K562 (cell line): ENCODE measurements at regions not wholly inside any gene's neighbourhood (a gene's known extent, or its start where the extent isn't known, plus 50 kb on each side); places are given as distances from the start of the nearest gene placed in this dataset.

ENCODE experiments used
- ATAC-seq: fragments of 200-7000 bp; cut with Tn5 transposase; 3 replicates; pipeline ENCODE4 v1.9.1; 2020; ENCODE audit warnings: moderate library complexity
- BruUV-seq: library from RNA; stranded (reverse); fragments of 400-500 nt; replicated peaks from 2 replicates; lab custom pipeline; 2021; lab: Mats Ljungman, UMichigan
- CTCF ChIA-PET: fragments of 300-600 bp; formaldehyde crosslinking; extraction: SDS; loops from one replicate; lab custom pipeline; 2021; ENCODE audit warnings: low intra/inter-chr PET ratio; lab: Yijun Ruan, JAX
- POLR2A ChIA-PET: fragments of 300-600, 350-650 bp; sonication (Branson Sonifier 250); formaldehyde crosslinking; extraction: SDS; loops from one replicate; lab custom pipeline; 2021; ENCODE audit warnings: antibody characterized with exemption, inconsistent platforms; lab: Yijun Ruan, JAX
- DNase-seq, 4 experiments: peaks; one replicate each; pipeline versions ENCODE4 v3.0.0 to v3.0.0-alpha.2; 2011 to 2018; ENCODE audit warnings: low spot score in 3 of 4, mixed read lengths in 3 of 4; ENCODE audit errors: extremely low read depth in 1 of 4
- FAIRE-seq: peaks from 2 replicates; lab custom pipeline; 2011; peaks lifted over from hg19 to GRCh38; lab: Jason Lieb, UNC
- H2AFZ ChIP-seq: 2 replicates; pipeline ENCODE4 v1.6.0; 2011; ENCODE audit warnings: low read depth, low read length, control low read depth, inconsistent platforms
- H3K27ac ChIP-seq: fragments of 200-600 bp; 3 replicates; pipeline ENCODE4 v1.8.0; 2011; ENCODE audit warnings: low read depth, mild to moderate bottlenecking, control low read depth, inconsistent platforms, low read length, moderate library complexity, mixed read lengths; ENCODE audit errors: extremely low read depth
- H3K27me3 ChIP-seq, 2 experiments: fragments of 300-600 bp in 1 of 2; 2 replicates in 1 of 2; 3 replicates in 1 of 2; pipeline versions ENCODE4 v1.6.0 to v1.8.0; 2011; ENCODE audit warnings: inconsistent platforms in 2 of 2, low read length in 2 of 2, mild to moderate bottlenecking in 1 of 2, mixed read lengths in 1 of 2, moderate library complexity in 1 of 2; ENCODE audit not compliant: control insufficient read depth in 2 of 2, insufficient read depth in 2 of 2
- H3K36me3 ChIP-seq: fragments of 300-600 bp; 3 replicates; pipeline ENCODE4 v1.8.0; 2011; ENCODE audit warnings: mild to moderate bottlenecking, low read length, inconsistent platforms; ENCODE audit not compliant: control insufficient read depth, insufficient read depth
- H3K4me1 ChIP-seq, 2 experiments: fragments of 200-600 bp in 1 of 2; replicated peaks in 1 of 2; 2 replicates in 1 of 2; 3 replicates in 1 of 2; pipeline versions ENCODE4 v1.5.1 to v1.8.0; 2011; ENCODE audit warnings: inconsistent platforms in 2 of 2, low read length in 2 of 2, mild to moderate bottlenecking in 1 of 2, mixed read lengths in 1 of 2, moderate library complexity in 1 of 2; ENCODE audit not compliant: control insufficient read depth in 2 of 2, insufficient read depth in 2 of 2
- H3K4me2 ChIP-seq: 2 replicates; pipeline ENCODE4 v1.6.1; 2011; ENCODE audit warnings: low read length, control low read depth, inconsistent platforms, mixed read lengths; ENCODE audit not compliant: insufficient read depth
- H3K4me3 ChIP-seq: fragments of 200-600 bp; sonication (generic), shearing (Covaris generic); 2 replicates; pipeline ENCODE4 v1.5.1; 2016; ENCODE audit warnings: control low read depth, inconsistent platforms
- H3K79me2 ChIP-seq: fragments of 200-600 bp; 3 replicates; pipeline ENCODE4 v1.8.0; 2011; ENCODE audit warnings: low read length, inconsistent platforms; ENCODE audit not compliant: control insufficient read depth, insufficient read depth
- H3K9ac ChIP-seq, 2 experiments: 2 replicates each; pipeline versions ENCODE4 v1.6.0 to v1.6.1; 2011; ENCODE audit warnings: low read depth in 2 of 2, low read length in 2 of 2, control low read depth in 1 of 2, inconsistent platforms in 1 of 2, mild to moderate bottlenecking in 1 of 2, mixed read lengths in 1 of 2; ENCODE audit not compliant: insufficient read depth in 1 of 2
- H3K9me1 ChIP-seq: one replicate; pipeline ENCODE4 v1.6.0; 2011; ENCODE audit warnings: inconsistent platforms, mild to moderate bottlenecking, low read length, moderate library complexity; ENCODE audit not compliant: control insufficient read depth, insufficient read depth
- H3K9me3 ChIP-seq: replicated peaks from 2 replicates; pipeline ENCODE4 v1.5.1; 2011; ENCODE audit warnings: low read depth, low read length, inconsistent platforms; ENCODE audit not compliant: control insufficient read depth, insufficient read depth
- H4K20me1 ChIP-seq: replicated peaks from 2 replicates; pipeline ENCODE4 v1.6.1; 2011; ENCODE audit warnings: low read length, inconsistent platforms, mixed read lengths; ENCODE audit not compliant: control insufficient read depth, insufficient read depth
- HSF4 ChIP-seq: fragments of 250-450 bp; sonication (Bioruptor Pico); IDR thresholded peaks from 2 replicates; pipeline ENCODE4 v2.1.2; 2022; ENCODE audit warnings: mild to moderate bottlenecking, moderate library complexity, borderline replicate concordance
- KLF6 ChIP-seq: fragments of 250-450 bp; sonication (Bioruptor Pico); IDR thresholded peaks from 2 replicates; pipeline ENCODE4 v1.4.0; 2020; ENCODE audit warnings: mild to moderate bottlenecking, moderate library complexity, borderline replicate concordance
- MAFG ChIP-seq: fragments of 450-650 bp; conservative IDR thresholded peaks from 2 replicates; pipeline ENCODE4 v1.6.1; 2016; ENCODE audit warnings: missing genetic modification characterization, missing compliant biosample characterization
- NUFIP1 ChIP-seq: fragments of 450-650 bp; IDR thresholded peaks from 2 replicates; pipeline ENCODE4 v1.6.1; 2018; ENCODE audit not compliant: partially characterized antibody
- ZNF316 ChIP-seq: fragments of 450-650 bp; IDR thresholded peaks from 2 replicates; pipeline ENCODE4 v1.6.1; 2016
- WGBS: fragments of 100-300 bp; shearing (Covaris generic); methylation state at CpG from one replicate; pipeline ENCODE4 v1.1.6; 2016; ENCODE audit warnings: low coverage, mixed read lengths; ENCODE audit not compliant: insufficient coverage; ENCODE audit errors: missing lambda C conversion rate; 5-methylcytosine and 5-hydroxymethylcytosine counted together
- in situ Hi-C: fragments of 300-500 bp; cut with MboI; formaldehyde crosslinking; loops from 4 replicates; pipeline ENCODE4 v1.15.0; 2018; ENCODE audit warnings: inconsistent platforms, mixed read lengths
- intact Hi-C: fragments of 100-400 bp; cut with micrococcal nuclease; formaldehyde crosslinking; loops from 2 replicates; pipeline ENCODE4 v1.14.2; 2022
- TF ChIP-seq, protein P1 (sequence below): sonication (generic); formaldehyde crosslinking; IDR thresholded peaks from 2 replicates; pipeline ENCODE4 v1.8.0; 2023; ENCODE audit warnings: mild to moderate bottlenecking, missing genetic modification reagents
- TF ChIP-seq, protein P2 (sequence below): fragments of 250-450 bp; sonication (Bioruptor Pico); IDR thresholded peaks from 2 replicates; pipeline ENCODE4 v1.5.0; 2020; ENCODE audit warnings: mild to moderate bottlenecking, borderline replicate concordance
- TF ChIP-seq, protein P3 (sequence below): sonication (generic); formaldehyde crosslinking; IDR thresholded peaks from 2 replicates; pipeline ENCODE4 v1.8.0; 2022; ENCODE audit warnings: mild to moderate bottlenecking, missing genetic modification reagents

GRCh38 chr13:78334059-78334458, 269.3 kb downstream of the POU4F1 start (continued):
- TF ChIP-seq, protein P1, sequence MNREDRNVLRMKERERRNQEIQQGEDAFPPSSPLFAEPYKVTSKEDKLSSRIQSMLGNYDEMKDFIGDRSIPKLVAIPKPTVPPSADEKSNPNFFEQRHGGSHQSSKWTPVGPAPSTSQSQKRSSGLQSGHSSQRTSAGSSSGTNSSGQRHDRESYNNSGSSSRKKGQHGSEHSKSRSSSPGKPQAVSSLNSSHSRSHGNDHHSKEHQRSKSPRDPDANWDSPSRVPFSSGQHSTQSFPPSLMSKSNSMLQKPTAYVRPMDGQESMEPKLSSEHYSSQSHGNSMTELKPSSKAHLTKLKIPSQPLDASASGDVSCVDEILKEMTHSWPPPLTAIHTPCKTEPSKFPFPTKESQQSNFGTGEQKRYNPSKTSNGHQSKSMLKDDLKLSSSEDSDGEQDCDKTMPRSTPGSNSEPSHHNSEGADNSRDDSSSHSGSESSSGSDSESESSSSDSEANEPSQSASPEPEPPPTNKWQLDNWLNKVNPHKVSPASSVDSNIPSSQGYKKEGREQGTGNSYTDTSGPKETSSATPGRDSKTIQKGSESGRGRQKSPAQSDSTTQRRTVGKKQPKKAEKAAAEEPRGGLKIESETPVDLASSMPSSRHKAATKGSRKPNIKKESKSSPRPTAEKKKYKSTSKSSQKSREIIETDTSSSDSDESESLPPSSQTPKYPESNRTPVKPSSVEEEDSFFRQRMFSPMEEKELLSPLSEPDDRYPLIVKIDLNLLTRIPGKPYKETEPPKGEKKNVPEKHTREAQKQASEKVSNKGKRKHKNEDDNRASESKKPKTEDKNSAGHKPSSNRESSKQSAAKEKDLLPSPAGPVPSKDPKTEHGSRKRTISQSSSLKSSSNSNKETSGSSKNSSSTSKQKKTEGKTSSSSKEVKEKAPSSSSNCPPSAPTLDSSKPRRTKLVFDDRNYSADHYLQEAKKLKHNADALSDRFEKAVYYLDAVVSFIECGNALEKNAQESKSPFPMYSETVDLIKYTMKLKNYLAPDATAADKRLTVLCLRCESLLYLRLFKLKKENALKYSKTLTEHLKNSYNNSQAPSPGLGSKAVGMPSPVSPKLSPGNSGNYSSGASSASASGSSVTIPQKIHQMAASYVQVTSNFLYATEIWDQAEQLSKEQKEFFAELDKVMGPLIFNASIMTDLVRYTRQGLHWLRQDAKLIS (CRISPR knock-in tag) = no peak
- TF ChIP-seq, all 486 proteins: peak for 0

DNA sequence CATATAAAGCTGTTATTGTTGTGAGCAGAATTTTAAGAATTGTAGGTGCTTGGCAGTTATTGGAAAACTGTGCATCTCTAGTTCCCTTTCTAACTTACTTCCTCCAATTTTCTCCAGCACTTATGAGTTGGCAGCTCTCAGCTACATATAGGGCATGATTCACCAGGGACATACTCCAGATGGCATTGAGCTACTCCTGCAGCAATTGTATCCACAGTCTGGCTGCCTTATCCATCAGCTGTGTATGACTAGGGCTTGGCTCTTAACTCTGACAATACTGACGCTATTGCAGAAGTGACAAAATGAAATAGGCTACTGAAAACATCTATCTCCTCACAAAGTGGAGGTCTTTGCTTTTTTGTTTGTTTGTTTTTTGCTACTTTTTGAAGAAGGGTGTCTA, 276.7 kb downstream of the POU4F1 start:
- Histone ChIP-seq H3K9me3 (no peaks in the 10 kb centered on the region), H3K27ac (no peak overlapping the region), H3K9me1 (no peaks in the 10 kb centered on the region), H3K4me1 (no peaks in the 10 kb centered on the region), H3K27me3 (no peaks in the 10 kb centered on the region)
- in situ Hi-C loops = no loop called here
- TF ChIP-seq MAFG (tag) = no peak
- TF ChIP-seq ZNF316 = no peak
- TF ChIP-seq, protein P2, sequence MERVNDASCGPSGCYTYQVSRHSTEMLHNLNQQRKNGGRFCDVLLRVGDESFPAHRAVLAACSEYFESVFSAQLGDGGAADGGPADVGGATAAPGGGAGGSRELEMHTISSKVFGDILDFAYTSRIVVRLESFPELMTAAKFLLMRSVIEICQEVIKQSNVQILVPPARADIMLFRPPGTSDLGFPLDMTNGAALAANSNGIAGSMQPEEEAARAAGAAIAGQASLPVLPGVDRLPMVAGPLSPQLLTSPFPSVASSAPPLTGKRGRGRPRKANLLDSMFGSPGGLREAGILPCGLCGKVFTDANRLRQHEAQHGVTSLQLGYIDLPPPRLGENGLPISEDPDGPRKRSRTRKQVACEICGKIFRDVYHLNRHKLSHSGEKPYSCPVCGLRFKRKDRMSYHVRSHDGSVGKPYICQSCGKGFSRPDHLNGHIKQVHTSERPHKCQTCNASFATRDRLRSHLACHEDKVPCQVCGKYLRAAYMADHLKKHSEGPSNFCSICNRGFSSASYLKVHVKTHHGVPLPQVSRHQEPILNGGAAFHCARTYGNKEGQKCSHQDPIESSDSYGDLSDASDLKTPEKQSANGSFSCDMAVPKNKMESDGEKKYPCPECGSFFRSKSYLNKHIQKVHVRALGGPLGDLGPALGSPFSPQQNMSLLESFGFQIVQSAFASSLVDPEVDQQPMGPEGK (CRISPR knock-in tag) = no peak
- no peak for TF ChIP-seq KLF6 (CRISPR knock-in tag)
- TF ChIP-seq, protein P3, sequence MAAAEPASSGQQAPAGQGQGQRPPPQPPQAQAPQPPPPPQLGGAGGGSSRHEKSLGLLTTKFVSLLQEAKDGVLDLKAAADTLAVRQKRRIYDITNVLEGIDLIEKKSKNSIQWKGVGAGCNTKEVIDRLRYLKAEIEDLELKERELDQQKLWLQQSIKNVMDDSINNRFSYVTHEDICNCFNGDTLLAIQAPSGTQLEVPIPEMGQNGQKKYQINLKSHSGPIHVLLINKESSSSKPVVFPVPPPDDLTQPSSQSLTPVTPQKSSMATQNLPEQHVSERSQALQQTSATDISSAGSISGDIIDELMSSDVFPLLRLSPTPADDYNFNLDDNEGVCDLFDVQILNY = no peak
- TF ChIP-seq HSF4 = no peak
- TF ChIP-seq NUFIP1 = no peak
- TF ChIP-seq, all 486 proteins: peak for 0
- no TSS peak for BruUV-seq
- ATAC-seq = no peak
- DNase-seq = no peak
- POLR2A ChIA-PET = no interaction called here
- Histone ChIP-seq H2AFZ (no peak overlapping the region), H3K9ac (no peak overlapping the region), H3K79me2 (no peaks in the 10 kb centered on the region), H4K20me1 (no peaks in the 10 kb centered on the region), H3K36me3 (no peaks in the 10 kb centered on the region), H3K4me2 (no peak overlapping the region), H3K4me3 (no peak overlapping the region)
- CTCF ChIA-PET = no interaction called here
- 0% methylated on average over 1 of the region's 1 CpG for WGBS
- intact Hi-C loops = no loop called here
- no peak for FAIRE-seq
